Spleen (tissue), 7 donors: ENCODE measurements at regions not wholly inside any gene's neighbourhood (a gene's known extent, or its start where the extent isn't known, plus 50 kb on each side); places are given as distances from the start of the nearest gene placed in this dataset.

Experiments used
- POLR2A ChIP-seq, 3 donors: fragments of 450-650 bp; IDR thresholded peaks; one replicate each; pipeline ENCODE4 v1.5.1; 2017; ENCODE audit warnings: antibody characterized with exemption in 3 of 3, mild to moderate bottlenecking in 1 of 3
- POLR2AphosphoS5 ChIP-seq, 3 donors: sonication (generic); formaldehyde crosslinking; IDR thresholded peaks; one replicate each; pipeline ENCODE4 v1.5.1; 2017; ENCODE audit warnings: antibody characterized with exemption in 3 of 3
- TF ChIP-seq, protein P1 (sequence below), 11 experiments: fragments of 200-600 bp in 7 of 11; fragments of 450-650 bp in 4 of 11; sonication (generic) in 4 of 11; IDR thresholded peaks in 8 of 11; conservative IDR thresholded peaks in 3 of 11; 1 replicate in 7 of 11; 2 replicates in 4 of 11; pipeline versions ENCODE4 v1.4.0 to v1.8.0; 2016 to 2021; ENCODE audit warnings: antibody characterized with exemption in 11 of 11, inconsistent platforms in 4 of 11, mild to moderate bottlenecking in 1 of 11
- donor health status: DM: no; HTN: no; CAD: no; lungs with moderate emphysema.
- donor health status: DM: no; HTN: no; CAD: no.
- donor health status: DM: no; HTN: no; CAD: no.

- TF ChIP-seq, protein P1, sequence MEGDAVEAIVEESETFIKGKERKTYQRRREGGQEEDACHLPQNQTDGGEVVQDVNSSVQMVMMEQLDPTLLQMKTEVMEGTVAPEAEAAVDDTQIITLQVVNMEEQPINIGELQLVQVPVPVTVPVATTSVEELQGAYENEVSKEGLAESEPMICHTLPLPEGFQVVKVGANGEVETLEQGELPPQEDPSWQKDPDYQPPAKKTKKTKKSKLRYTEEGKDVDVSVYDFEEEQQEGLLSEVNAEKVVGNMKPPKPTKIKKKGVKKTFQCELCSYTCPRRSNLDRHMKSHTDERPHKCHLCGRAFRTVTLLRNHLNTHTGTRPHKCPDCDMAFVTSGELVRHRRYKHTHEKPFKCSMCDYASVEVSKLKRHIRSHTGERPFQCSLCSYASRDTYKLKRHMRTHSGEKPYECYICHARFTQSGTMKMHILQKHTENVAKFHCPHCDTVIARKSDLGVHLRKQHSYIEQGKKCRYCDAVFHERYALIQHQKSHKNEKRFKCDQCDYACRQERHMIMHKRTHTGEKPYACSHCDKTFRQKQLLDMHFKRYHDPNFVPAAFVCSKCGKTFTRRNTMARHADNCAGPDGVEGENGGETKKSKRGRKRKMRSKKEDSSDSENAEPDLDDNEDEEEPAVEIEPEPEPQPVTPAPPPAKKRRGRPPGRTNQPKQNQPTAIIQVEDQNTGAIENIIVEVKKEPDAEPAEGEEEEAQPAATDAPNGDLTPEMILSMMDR (IDR thresholded peaks at IDR 0.05 in 8 of 11, conservative IDR thresholded peaks at IDR 0.05 in 3 of 11): no peak
- TF ChIP-seq POLR2A (IDR thresholded peaks at IDR 0.05): no peak
- no peak for TF ChIP-seq POLR2AphosphoS5 (IDR thresholded peaks at IDR 0.05)
Measured at GRCh38 chr2:122764014-122764413, 1008.6 kb downstream of the TSN start.
